Hematopoietic multipotent progenitor cell treated with erythropoietin and hydrocortisone succinate and interleukin-3 and kit ligand, for 6 days (in vitro differentiated cells): ENCODE measurements at regions not wholly inside any gene's neighbourhood (a gene's known extent, or its start where the extent isn't known, plus 50 kb on each side); places are given as distances from the start of the nearest gene placed in this dataset.
A peak's percentile ranks its signal among the peaks of the same experiment; 100 is the strongest.

ENCODE experiments used
- DNase-seq: peaks from one replicate; pipeline ENCODE4 v3.0.0-alpha.2; 2015

DNA sequence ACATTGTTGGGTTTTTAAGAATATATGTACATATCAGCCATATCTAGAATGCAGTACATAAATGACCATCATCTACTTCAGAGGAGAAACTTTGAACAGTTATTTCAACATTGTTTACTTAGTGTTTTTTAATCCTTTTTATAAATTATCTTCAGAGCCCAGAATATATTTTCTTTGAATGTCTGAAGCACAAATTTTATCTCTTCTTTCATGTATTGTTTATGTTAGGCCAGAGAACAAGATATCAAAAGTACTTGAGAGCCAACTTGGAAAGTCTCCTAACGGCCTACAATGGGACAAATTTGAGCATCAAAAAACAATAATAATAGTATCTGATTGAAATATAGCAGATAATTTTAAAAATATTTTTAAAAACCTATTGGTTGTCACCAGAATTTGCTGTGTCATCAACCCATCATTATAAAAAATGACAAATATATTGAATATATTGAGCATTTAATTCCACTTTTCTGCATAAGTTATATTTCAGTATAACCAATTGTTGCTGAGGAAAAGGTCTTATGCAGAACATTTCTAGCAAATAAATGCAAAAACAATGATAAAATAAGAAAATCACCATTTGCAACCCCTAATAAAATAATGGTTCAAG lies 67.5 kb upstream of the CCNG1 start:
- DNase-seq, result no peak

DNA sequence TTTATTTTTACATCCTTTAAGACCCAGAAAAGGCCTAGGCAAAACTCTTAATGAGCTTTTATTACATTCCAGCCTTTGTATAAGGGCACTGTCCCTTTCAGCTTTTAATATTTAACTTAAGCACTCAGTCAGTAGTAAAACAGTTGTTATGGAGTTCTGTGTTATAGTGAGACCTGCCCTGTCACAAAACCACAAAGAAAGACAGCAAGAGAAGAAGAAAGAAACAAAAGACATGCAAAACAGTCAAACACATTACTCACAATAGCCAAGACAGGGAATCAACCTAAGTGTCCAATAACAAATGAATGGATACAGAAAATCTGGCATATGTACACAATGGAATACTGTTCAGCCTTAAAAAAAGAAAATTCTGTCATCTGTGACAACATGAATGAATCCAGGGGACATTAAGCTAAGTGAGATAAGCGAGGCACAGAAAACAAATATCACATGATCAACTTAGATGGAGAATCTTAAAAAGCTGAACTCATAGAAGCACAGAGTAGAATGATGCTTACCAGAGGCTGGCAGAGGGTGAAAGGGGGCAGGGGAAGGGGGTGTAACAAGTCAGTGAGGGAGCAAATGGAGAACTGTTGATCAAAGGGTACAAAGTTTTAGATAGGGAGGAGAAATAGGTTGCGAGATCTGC lies 63.8 kb upstream of the CCNG1 start:
- no peak for DNase-seq

DNA sequence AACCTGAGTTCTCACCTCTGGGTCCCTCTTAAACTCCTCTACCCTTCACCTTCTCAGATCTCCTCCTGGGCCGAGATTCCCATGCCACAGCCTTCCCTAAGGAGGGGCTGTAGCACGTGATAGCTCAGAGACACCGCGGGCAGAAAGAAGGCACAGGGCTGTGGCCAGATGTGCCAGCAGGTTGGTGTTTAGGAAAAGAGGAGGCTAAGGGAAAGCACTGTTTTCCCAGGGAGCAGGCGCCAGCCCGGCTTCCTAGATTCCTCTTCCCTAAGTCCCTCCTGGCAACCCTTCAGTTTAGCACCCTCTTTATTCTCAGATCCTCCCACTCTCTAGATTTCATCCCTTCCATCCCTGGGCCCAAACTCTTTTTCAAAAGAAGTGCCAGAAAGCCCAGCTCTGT lies 59.4 kb upstream of the CCNG1 start:
- DNase-seq, result no peak

DNA sequence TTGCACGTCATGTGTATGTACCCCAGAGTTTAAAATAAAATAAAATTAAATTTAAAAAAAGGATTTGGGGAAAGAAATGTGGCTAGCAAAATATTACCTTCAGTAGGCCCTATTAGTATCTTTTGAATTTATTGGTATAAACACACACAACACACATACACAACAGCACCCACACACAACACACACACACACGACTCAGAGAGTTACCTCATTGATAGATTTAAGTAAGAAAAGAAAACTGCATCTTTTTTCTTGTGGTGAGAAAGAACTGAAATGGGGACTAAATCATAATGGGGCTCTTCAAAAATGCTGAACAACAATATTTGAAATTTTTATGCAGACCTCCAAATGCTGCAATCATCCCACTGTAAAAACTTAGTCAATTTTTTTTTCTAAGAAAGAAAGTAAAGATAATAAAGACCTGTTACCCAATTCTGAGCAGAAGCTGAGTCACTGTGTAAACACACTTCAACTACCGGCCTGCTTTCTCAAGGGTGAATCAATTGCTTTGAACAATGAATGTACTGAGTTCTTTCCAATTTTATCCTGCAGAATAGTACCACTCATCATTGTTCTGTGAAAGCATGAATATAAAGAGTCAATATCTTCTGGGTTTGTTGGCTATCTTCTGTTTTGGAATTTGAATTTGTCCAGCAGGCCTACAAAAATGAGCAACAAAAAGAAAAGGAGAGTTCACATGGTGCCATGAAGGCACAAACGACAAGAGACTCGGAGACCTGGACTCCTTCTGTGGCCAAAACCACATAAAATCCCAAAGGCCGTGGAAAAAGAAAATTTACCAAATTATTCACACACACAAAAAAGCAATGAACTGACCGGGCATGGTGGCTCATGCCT lies 57.9 kb upstream of the CCNG1 start:
- DNase-seq, result peak; percentile 66

DNA sequence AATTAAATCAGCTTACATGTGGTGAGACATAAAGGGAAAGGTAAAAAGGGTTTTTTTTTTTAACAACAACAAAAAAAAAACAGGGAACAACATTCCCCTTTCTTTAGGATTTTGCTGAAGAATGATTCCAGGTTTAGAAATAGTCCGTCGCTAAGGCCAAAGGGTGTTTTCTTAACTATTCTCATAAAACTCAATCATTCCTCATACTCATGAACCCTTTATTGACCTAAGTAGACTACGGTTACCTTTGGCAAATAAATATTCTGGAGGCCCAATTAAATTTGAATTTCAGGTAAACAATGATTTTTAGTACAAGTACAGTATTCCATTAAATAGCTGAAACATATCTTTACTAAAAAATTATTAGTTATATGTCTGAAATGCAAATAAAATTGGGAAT lies 55.6 kb upstream of the CCNG1 start:
- DNase-seq, result no peak

DNA sequence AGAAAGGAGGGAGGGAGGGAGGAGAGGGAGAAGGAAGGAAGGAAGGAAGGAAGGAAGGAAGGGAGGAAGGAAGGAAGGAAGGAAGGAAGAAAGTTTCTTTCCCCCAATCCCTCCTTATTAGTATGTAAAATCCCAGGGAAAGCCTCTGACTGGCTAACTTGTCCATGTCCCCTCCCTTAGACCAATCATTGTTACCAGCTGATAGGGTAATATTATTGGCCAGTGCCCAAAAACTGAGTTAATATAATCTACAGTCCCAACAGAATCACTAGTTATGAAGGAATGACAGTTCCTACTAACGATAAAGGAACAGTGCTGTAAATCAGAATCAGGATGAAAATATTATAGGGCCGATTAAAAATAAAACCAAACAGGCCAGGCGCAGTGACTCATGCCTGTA lies 53.6 kb upstream of the CCNG1 start:
- no peak for DNase-seq

DNA sequence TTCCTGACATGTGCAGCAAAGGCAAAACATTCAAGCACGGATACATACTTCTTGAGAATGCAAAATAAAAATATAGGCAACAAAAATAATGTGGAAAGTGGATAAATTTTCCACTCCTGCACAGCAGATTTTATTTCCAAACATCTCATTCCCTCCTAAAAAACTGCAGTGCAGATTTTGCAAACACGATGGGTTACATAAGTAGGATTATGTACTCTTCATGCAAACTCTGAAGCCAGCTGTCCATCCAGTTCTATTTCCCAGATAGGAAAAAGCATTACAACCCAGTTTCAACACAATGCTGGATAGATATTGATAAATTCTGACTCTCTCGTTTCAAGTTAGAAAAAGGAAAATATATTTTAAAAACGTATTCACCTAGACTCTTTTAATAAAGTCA lies 52.7 kb upstream of the CCNG1 start:
- no peak for DNase-seq

DNA sequence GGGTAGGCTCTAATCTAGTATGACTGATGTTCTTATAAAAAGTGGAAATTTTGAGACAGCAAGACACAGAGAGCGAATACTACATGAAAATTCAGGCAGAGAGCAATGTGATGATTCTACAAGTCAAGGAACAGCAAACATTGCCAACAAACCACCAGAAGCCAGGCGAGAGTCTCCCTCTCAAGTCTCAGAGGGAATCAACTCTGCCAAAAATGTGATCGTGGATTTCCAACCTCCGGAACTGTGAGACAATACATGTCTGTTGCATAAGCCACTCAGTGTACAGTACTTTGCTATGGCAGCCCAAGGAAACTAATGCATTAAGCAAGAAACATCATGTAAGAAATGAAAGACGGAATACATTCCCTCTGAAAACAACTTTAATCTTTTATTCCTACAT lies 52.1 kb upstream of the CCNG1 start:
- DNase-seq, result no peak

DNA sequence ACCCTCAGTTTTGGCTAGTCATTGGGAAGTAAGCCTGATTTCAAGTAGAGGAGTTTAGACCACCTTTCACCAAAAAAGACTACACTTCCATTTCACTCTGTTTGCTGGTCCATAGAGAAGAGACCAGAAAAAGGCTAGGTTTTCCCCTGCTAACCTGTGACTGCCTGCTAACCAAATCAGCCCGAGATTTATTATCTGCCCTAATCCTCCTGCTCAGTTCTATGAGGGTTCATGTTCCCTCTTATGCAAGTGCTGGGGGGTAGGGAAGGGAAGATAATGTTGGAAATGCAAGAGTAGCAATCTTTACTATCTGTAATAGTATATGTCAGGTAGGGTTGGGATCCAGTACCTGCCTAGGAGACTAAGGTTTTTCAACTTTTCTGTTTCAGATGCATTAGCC lies 51.6 kb upstream of the CCNG1 start:
- no peak for DNase-seq

DNA sequence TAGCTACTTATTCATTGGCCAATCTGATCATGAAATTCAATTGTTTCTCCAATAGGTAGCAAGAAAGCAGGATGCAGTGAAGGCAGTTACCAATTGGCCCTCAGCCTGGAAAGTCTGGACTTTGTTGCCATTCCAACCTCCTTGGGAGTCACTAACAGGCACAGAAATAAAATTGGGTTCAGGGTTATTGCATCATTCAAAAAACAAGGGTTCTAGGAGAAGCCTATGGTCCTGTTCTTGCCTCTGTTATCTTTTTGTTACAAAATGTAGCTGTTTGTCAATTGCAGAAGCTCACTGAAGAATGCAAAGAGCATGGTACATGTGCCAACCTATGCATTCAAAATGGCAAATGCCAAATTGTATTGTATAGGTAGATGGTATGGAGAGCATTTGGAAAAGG lies 51.0 kb upstream of the CCNG1 start:
- DNase-seq, result no peak

DNA sequence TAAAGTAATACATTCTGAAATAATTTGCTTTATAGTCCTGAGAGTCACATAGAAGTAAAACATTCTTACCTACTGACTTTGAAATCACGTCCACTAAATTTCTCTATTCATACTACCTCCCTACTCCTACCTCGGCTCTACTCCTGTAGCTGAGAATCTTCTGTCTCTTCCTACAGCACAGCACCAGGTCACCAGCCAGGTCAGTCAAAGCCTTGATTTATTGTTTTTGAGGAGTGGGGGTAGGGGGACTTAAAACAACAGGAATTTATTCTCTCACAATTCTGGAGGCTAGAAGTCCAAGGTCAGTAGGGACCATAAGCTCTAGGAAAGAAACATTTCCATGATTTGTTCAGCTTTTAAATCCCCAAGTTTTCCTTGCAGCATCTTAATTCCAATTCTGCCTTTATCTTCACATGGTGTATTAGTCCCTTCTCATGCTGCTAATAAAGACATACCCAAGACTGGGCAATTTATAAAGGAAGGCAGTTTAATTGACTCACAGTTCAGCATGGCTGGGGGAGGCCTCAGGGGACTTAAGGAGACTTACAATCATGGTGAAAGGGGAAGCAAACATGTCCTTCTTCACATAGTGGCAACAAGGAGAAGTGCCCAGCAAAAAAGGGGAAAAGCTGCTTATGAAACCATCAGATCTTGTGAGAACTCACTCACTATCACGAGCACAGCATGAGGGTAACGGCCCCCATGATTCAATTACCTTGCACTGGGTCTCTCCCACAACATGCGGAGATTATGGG lies 49.6 kb upstream of the CCNG1 start:
- no peak for DNase-seq
